A549 (cell line): ENCODE measurements at regions not wholly inside any gene's neighbourhood (a gene's known extent, or its start where the extent isn't known, plus 50 kb on each side); places are given as distances from the start of the nearest gene placed in this dataset.

Experiments
- CHD4 ChIP-seq: fragments of 200-600 bp; sonication (generic); IDR thresholded peaks from 2 replicates; pipeline ENCODE4 v1.6.1; 2016; ENCODE audit warnings: antibody characterized with exemption, mild to moderate bottlenecking, borderline replicate concordance
- FOSL2 ChIP-seq, 2 experiments: fragments of 450-650 bp in 1 of 2; fragments of >200 bp in 1 of 2; sonication (Bioruptor Twin) in 1 of 2; formaldehyde crosslinking; IDR thresholded peaks; 2 replicates each; pipeline versions ENCODE4 v1.5.0 to v1.6.1; 2016 to 2020; ENCODE audit warnings: mild to moderate bottlenecking in 1 of 2, moderate library complexity in 1 of 2
- RAD21 ChIP-seq, 2 experiments: fragments of >200 bp in 1 of 2; sonication (Bioruptor Twin) in 1 of 2; formaldehyde crosslinking in 1 of 2; IDR thresholded peaks in 1 of 2; conservative IDR thresholded peaks in 1 of 2; 2 replicates in 1 of 2; 3 replicates in 1 of 2; pipeline ENCODE4 v1.6.1; 2012 to 2018; ENCODE audit warnings: inconsistent platforms in 1 of 2
- RFX5 ChIP-seq: fragments of 450-650 bp; IDR thresholded peaks from 2 replicates; pipeline ENCODE4 v1.7.1; 2014; ENCODE audit warnings: antibody characterized with exemption, mild to moderate bottlenecking, moderate library complexity
- RNF2 ChIP-seq: fragments of 200-600 bp; sonication (generic); IDR thresholded peaks from 2 replicates; pipeline ENCODE4 v1.6.1; 2016; ENCODE audit warnings: low read depth, mild to moderate bottlenecking, antibody characterized with exemption, moderate library complexity, borderline replicate concordance
- ZC3H11A ChIP-seq: fragments of 450-650 bp; IDR thresholded peaks from 2 replicates; pipeline ENCODE4 v1.6.1; 2014; ENCODE audit warnings: antibody characterized with exemption, mild to moderate bottlenecking
- TF ChIP-seq, protein P1 (sequence below): fragments of >200 bp; sonication (Bioruptor Twin); formaldehyde crosslinking; IDR thresholded peaks from 3 replicates; pipeline ENCODE4 v1.5.1; 2016
- TF ChIP-seq, protein P2 (sequence below): IDR thresholded peaks from 2 replicates; pipeline ENCODE4 v1.6.1; 2012

DNA sequence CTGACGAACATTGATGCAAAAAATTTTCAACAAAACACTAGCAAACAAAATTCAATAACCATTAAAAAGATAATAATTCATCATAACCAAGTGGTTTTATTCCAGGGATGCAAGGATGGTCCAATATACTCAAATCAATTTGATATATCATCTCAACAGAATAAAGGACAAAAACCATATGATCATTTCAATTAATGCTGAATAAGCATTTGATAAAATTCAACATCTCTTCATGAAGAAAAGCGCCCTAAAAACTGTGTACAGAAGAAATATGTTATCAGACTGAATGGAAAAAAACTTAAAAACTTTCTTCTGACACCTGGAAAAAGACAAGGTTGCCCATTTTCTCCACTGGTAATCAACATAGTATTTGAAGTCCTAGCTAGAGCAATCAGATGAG, 720.3 kb upstream of the RGMB start:
- TF ChIP-seq, protein P1, sequence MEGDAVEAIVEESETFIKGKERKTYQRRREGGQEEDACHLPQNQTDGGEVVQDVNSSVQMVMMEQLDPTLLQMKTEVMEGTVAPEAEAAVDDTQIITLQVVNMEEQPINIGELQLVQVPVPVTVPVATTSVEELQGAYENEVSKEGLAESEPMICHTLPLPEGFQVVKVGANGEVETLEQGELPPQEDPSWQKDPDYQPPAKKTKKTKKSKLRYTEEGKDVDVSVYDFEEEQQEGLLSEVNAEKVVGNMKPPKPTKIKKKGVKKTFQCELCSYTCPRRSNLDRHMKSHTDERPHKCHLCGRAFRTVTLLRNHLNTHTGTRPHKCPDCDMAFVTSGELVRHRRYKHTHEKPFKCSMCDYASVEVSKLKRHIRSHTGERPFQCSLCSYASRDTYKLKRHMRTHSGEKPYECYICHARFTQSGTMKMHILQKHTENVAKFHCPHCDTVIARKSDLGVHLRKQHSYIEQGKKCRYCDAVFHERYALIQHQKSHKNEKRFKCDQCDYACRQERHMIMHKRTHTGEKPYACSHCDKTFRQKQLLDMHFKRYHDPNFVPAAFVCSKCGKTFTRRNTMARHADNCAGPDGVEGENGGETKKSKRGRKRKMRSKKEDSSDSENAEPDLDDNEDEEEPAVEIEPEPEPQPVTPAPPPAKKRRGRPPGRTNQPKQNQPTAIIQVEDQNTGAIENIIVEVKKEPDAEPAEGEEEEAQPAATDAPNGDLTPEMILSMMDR = no peak
- TF ChIP-seq, protein P2, sequence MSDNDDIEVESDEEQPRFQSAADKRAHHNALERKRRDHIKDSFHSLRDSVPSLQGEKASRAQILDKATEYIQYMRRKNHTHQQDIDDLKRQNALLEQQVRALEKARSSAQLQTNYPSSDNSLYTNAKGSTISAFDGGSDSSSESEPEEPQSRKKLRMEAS = no peak
- TF ChIP-seq RAD21 (conservative IDR thresholded peaks at IDR 0.05 in 1 of 2, IDR thresholded peaks at IDR 0.05 in 1 of 2) = no peak
- no peak for TF ChIP-seq FOSL2 (IDR thresholded peaks at IDR 0.05)
- no peak for TF ChIP-seq FOSL2 (CRISPR knock-in tag; IDR thresholded peaks at IDR 0.05)
- TF ChIP-seq RNF2 = no peak
- TF ChIP-seq ZC3H11A = no peak
- TF ChIP-seq RFX5 = no peak
- no peak for TF ChIP-seq CHD4
